ENCODE measurements at regions not wholly inside any gene's neighbourhood (a gene's known extent, or its start where the extent isn't known, plus 50 kb on each side); places are given as distances from the start of the nearest gene placed in this dataset.
"Not testable (repeated sequence)": the region's sequence is repeated elsewhere in the genome, so short reads cannot be mapped to it uniquely, and the experiment has no call there.

DNA sequence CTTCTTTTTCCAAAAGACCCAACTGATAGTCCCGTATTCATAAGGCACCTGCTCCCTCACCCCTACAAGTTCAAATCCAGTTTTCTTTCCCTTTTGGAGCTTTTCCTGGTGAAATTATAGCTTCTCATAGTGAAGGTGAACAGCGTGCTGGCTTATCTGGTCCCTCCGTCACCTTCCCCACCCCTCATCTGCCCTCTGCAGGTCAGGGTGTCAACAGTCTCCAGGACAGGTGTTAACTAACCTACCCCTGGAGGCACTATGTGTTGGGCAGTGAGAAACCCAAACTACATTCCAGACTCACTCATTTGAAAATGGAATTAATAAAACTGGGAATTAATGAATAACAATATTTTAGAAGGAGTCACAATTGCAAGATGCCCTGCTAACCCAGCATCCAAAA, 109.0 kb upstream of the TAS2R1 start:
- Mint-ChIP-seq H3K27me3 (no peaks in the 10 kb centered on the region), H3K4me1 (no peaks in the 10 kb centered on the region), H3K27ac (ENCODE audit: low read depth) (no peak overlapping the region), H3K4me3 (no peak overlapping the region), H3K36me3 (ENCODE audit: insufficient read depth) (no peaks in the 10 kb centered on the region), H3K9me3 (peaks cover 12% of the 10 kb centered on the region)
- no peak for ATAC-seq (replicated peaks; ENCODE audit: extremely low read depth, poor library complexity, severe bottlenecking)
- no peak for DNase-seq (ENCODE audit: low spot score in 2 of 2)

DNA sequence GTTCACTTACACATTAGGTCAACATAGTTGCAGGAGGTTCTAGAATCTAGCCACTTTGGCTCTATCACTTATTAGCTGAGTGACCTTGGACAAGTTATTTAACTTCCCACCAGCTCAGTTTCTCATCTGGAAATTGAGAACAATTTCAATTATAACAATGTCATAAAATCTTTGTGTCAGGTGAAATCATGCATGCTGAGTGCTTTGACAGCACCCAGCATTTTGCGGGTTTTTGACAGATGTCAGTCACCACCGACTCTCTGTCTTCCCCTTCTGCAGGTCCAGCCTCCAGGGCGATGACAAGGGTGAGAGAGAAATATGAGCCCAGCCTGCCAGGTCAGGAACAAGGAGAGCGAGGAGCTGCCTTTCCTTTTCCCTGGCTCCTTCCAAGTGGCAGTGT, 107.1 kb upstream of the TAS2R1 start:
- Mint-ChIP-seq H3K4me3 (no peak overlapping the region), H3K27me3 (no peaks in the 10 kb centered on the region), H3K27ac (ENCODE audit: low read depth) (no peak overlapping the region), H3K4me1 (no peaks in the 10 kb centered on the region), H3K36me3 (ENCODE audit: insufficient read depth) (no peaks in the 10 kb centered on the region), H3K9me3 (peaks cover 15% of the 10 kb centered on the region)
- DNase-seq (ENCODE audit: low spot score in 2 of 2) (no peak), ATAC-seq (replicated peaks; ENCODE audit: extremely low read depth, poor library complexity, severe bottlenecking) (no peak)

DNA sequence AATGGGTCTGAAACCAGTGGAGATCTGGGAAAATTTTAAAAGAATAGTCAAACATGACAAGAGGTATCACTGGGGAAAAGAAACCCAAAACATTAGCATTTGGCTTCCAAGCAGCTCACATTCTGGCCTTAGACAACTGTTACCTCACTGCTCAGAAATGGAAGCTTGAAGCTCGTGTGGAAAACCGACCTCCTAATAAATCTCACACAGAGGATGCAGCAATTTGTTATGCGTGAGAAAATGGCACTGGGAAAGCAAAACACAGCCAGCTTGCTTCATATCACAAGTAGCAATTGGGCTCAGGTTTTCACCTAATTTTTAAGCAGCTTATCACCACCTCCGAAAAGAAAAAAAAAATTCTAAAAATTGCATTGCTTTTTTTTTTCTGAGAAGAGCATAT, 103.3 kb upstream of the TAS2R1 start:
- H3K4me1 Mint-ChIP-seq: no peaks in the 10 kb centered on the region
- no peak overlapping the region for H3K4me3 Mint-ChIP-seq
- ATAC-seq (replicated peaks; ENCODE audit: extremely low read depth, poor library complexity, severe bottlenecking) (no peak), DNase-seq (ENCODE audit: low spot score in 2 of 2) (no peak)
- H3K9me3 Mint-ChIP-seq: peaks cover 29% of the 10 kb centered on the region
- H3K36me3 Mint-ChIP-seq (ENCODE audit: insufficient read depth): no peaks in the 10 kb centered on the region
- H3K27me3 Mint-ChIP-seq: no peaks in the 10 kb centered on the region
- H3K27ac Mint-ChIP-seq (ENCODE audit: low read depth): no peak overlapping the region

DNA sequence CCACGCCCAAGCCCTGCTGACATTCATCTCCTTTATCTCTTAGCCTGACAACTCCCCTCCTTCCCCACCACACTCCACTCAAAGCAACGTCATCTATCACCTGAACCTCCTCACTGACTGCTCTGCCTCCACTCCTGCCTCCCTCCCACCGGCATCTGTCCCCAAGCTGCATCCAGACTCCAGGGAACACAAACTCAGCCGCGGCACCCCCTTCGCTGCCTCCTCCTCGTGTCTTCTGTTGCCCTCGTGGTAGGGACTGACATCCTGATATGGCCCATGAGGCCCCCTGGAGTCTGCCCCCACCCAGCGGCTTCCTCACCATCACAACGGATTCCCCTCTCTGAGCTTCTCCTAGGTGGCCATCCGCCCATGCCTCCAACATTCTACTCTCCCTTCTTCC, 101.0 kb upstream of the TAS2R1 start:
- Mint-ChIP-seq H3K27ac (ENCODE audit: low read depth) (no peak overlapping the region), H3K4me1 (no peaks in the 10 kb centered on the region), H3K9me3 (peaks cover 30% of the 10 kb centered on the region), H3K4me3 (no peak overlapping the region), H3K27me3 (no peaks in the 10 kb centered on the region), H3K36me3 (ENCODE audit: insufficient read depth) (no peaks in the 10 kb centered on the region)
- ATAC-seq (replicated peaks; ENCODE audit: extremely low read depth, poor library complexity, severe bottlenecking) (no peak), DNase-seq (ENCODE audit: low spot score in 2 of 2) (no peak)

DNA sequence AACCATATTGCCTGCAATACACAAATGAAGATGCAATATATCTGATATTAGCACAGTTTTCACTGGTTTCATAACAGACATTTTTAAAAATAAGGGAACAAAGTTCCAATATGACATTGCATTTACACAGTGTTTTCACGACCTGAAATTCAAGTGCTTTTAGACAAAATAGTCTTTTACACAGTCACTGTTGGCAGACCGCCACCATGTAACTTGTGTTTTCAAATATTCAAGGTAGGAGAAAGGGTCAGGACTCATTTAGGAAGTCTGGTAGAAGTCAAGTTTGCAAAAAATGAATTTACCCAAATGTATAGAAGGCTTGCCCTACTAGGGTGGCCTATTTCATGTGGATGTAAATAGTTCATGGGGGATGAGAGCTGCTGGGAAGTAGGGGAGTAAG, 98.1 kb upstream of the TAS2R1 start:
- Mint-ChIP-seq H3K9me3 (peaks cover 28% of the 10 kb centered on the region), H3K27me3 (no peaks in the 10 kb centered on the region), H3K27ac (ENCODE audit: low read depth) (no peak overlapping the region), H3K4me3 (no peak overlapping the region), H3K4me1 (no peaks in the 10 kb centered on the region), H3K36me3 (ENCODE audit: insufficient read depth) (no peaks in the 10 kb centered on the region)
- DNase-seq (ENCODE audit: low spot score in 2 of 2): no peak
- no peak for ATAC-seq (replicated peaks; ENCODE audit: extremely low read depth, poor library complexity, severe bottlenecking)

DNA sequence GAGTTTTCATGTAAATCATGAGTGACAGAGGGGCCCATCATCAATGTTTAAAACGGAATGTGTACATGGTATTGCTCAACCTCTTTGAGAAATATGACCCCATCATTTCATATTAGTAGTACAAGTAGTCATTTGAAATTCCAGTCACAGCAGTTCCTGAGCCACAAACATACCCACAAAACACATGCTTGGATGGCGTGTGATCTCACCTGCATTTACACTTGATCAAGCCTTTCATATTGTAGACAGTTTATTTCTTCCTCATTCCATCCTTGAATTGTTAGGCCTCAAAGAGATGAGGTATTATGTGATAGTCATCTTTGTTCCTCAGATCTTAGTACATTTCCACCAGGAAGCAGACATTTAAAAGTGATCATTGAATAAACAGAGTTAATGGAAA, 96.8 kb upstream of the TAS2R1 start:
- Mint-ChIP-seq H3K4me3 (no peak overlapping the region), H3K36me3 (ENCODE audit: insufficient read depth) (no peaks in the 10 kb centered on the region), H3K9me3 (peaks cover 22% of the 10 kb centered on the region), H3K27ac (ENCODE audit: low read depth) (no peak overlapping the region), H3K27me3 (no peaks in the 10 kb centered on the region), H3K4me1 (no peaks in the 10 kb centered on the region)
- ATAC-seq (replicated peaks; ENCODE audit: extremely low read depth, poor library complexity, severe bottlenecking): no peak
- no peak for DNase-seq (ENCODE audit: low spot score in 2 of 2)

DNA sequence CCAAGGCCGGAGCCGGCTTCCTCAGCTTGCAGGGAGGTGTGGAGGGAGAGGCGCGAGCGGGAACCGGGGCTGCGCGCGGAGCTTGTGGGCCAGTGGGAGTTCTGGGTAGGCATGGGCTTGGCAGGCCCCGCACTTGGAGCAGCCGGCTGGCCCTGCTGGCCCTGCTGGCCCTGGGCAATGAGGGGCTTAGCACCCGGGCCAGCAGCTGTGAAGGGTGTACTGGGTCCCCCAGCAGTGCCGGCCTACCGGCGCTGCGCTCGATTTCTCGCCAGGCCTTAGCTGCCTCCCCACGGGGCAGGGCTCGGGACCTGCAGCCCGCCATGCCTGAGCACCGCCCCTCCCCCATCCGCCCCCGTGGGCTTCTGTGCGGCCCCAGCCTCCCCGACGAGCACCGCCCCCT, 95.1 kb upstream of the TAS2R1 start:
- not testable (repeated sequence) for DNase-seq (ENCODE audit: low spot score in 2 of 2); H3K27me3 Mint-ChIP-seq; H3K27ac Mint-ChIP-seq (ENCODE audit: low read depth); H3K4me3 Mint-ChIP-seq; H3K4me1 Mint-ChIP-seq; ATAC-seq (replicated peaks; ENCODE audit: extremely low read depth, poor library complexity, severe bottlenecking); H3K36me3 Mint-ChIP-seq (ENCODE audit: insufficient read depth)
- H3K9me3 Mint-ChIP-seq: peaks cover 11% of the 10 kb centered on the region

DNA sequence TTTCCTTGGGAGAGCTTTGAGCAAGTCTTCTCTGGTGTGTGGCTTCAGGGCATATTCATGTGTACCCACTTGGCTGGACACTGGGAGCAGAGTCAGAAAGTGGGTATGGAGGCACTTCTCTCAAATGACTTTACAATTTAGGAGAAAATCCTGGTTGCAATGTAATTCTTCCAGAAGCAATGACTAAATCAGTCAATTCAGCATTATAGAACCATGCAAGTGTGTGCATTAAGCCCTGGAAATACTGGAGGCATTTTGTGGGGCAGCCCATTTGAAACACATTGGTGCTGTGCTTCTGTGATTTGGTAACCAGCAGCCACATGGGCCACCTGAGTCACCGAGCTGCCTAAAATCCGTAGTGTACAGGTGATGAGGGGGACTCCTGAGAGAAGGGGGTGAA, 94.6 kb upstream of the TAS2R1 start:
- H3K4me3 Mint-ChIP-seq: no peak overlapping the region
- H3K27ac Mint-ChIP-seq (ENCODE audit: low read depth): no peak overlapping the region
- no peaks in the 10 kb centered on the region for H3K4me1 Mint-ChIP-seq
- ATAC-seq (replicated peaks; ENCODE audit: extremely low read depth, poor library complexity, severe bottlenecking) (no peak), DNase-seq (ENCODE audit: low spot score in 2 of 2) (no peak)
- H3K36me3 Mint-ChIP-seq (ENCODE audit: insufficient read depth): no peaks in the 10 kb centered on the region
- no peaks in the 10 kb centered on the region for H3K27me3 Mint-ChIP-seq
- H3K9me3 Mint-ChIP-seq: peaks cover 16% of the 10 kb centered on the region

DNA sequence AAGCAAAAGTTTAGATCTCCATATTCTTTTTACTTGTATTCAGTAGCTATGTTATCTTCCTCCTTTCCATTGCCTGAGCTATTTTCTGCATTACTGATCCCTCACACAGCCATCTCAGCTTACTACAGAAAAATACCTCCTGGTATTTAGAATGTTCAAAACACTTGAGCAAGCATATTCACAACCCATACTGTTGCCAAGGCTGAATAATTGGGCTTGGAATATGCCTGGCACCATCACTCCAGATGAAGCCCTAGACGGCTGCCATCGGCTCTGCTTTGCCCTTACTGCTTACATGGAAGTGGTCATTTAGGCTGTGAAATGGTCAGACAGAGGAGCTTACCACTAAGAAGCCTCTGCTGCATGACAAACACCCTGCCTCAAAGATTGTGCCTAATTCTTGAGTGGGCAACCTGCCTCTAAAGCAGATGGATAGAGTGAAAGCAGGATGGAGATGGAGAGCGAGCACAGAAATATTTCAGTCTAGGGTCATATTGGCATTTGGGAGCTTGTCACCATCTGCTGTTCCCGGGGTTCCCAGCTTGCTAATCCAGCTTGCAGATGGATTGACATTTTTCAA, 92.5 kb upstream of the TAS2R1 start:
- no peaks in the 10 kb centered on the region for H3K27me3 Mint-ChIP-seq
- DNase-seq (ENCODE audit: low spot score in 2 of 2) (no peak), ATAC-seq (replicated peaks; ENCODE audit: extremely low read depth, poor library complexity, severe bottlenecking) (no peak)
- no peak overlapping the region for H3K27ac Mint-ChIP-seq (ENCODE audit: low read depth)
- H3K4me3 Mint-ChIP-seq: no peak overlapping the region
- H3K36me3 Mint-ChIP-seq (ENCODE audit: insufficient read depth): no peaks in the 10 kb centered on the region
- H3K9me3 Mint-ChIP-seq: peaks cover 17% of the 10 kb centered on the region
- no peaks in the 10 kb centered on the region for H3K4me1 Mint-ChIP-seq

DNA sequence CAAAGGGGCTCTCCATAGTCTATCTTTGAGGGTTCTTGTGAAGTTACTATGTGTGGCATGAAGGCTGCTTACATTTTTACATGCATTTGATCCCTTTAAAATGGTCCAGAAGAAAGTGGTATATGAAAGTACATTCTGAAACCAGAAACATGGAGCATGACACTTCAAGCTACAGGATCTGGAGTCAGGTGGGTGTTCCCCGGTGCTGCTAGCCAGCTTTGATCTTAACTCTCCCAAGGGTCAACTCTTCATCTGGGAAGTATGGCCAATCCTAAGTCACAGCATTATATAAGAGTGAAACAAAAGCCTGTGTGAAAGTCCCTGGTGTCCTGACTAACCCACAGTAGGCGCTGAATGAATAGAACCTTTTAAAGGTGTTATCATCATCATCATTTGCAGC, 91.0 kb upstream of the TAS2R1 start:
- ATAC-seq (replicated peaks; ENCODE audit: extremely low read depth, poor library complexity, severe bottlenecking): no peak
- Mint-ChIP-seq H3K27ac (ENCODE audit: low read depth) (no peak overlapping the region), H3K27me3 (no peaks in the 10 kb centered on the region)

DNA sequence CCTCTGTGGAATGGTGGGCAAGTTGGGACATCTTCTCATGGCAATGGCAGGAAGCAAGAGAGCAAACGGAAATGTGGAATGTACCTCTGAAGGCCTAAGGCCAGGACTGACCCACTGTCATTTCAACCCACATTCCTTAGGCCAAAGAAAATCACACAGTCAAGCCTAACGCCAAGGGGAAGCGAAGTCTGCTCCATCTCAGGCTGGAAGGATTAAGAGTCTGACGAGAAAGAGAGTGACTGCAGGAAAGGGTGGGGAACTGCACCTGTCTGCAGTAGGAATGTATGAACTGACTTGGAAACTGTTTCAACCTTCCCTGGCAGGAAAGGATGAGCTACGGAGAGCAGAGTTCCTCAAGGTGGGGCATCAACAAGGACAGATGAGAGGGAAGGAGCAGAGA, 90.2 kb upstream of the TAS2R1 start:
- Mint-ChIP-seq H3K4me3 (no peak overlapping the region), H3K36me3 (ENCODE audit: insufficient read depth) (no peaks in the 10 kb centered on the region), H3K27me3 (no peaks in the 10 kb centered on the region), H3K9me3 (peaks cover 16% of the 10 kb centered on the region), H3K4me1 (no peaks in the 10 kb centered on the region), H3K27ac (ENCODE audit: low read depth) (no peak overlapping the region)
- no peak for DNase-seq (ENCODE audit: low spot score in 2 of 2)
- no peak for ATAC-seq (replicated peaks; ENCODE audit: extremely low read depth, poor library complexity, severe bottlenecking)

More for the DNA sequence above, 91.0 kb upstream of the TAS2R1 start:
- H3K4me3 Mint-ChIP-seq: no peak overlapping the region
- no peaks in the 10 kb centered on the region for H3K4me1 Mint-ChIP-seq
- H3K36me3 Mint-ChIP-seq (ENCODE audit: insufficient read depth): no peaks in the 10 kb centered on the region
- no peak for DNase-seq (ENCODE audit: low spot score in 2 of 2)
- peaks cover 16% of the 10 kb centered on the region for H3K9me3 Mint-ChIP-seq

DNA sequence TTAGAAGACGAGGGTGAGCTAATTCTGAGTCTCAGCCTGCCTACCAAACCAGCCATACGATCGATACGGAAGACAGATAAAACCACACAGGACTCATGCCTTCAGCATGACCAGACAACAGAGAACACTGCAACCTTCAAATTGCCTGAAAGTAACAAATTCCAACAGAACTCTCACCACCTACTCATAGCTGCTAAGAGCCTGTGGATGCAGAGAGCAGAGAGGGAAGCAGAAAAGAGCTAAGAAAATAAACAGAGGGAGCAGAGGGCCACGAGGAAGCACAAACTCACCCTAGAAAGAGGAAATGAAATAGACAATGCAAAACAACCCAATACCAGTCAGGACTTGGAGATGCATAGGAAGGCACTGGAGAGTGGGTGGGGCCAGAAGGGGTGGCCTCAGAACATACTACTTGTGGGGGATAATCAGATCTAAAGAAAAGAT, 86.7 kb upstream of the TAS2R1 start:
- H3K27me3 Mint-ChIP-seq: no peaks in the 10 kb centered on the region
- no peak overlapping the region for H3K4me3 Mint-ChIP-seq
- H3K9me3 Mint-ChIP-seq: peaks cover 21% of the 10 kb centered on the region
- no peaks in the 10 kb centered on the region for H3K36me3 Mint-ChIP-seq (ENCODE audit: insufficient read depth)
- H3K27ac Mint-ChIP-seq (ENCODE audit: low read depth): no peak overlapping the region
- H3K4me1 Mint-ChIP-seq: no peaks in the 10 kb centered on the region
- ATAC-seq (replicated peaks; ENCODE audit: extremely low read depth, poor library complexity, severe bottlenecking) (no peak), DNase-seq (ENCODE audit: low spot score in 2 of 2) (no peak)

DNA sequence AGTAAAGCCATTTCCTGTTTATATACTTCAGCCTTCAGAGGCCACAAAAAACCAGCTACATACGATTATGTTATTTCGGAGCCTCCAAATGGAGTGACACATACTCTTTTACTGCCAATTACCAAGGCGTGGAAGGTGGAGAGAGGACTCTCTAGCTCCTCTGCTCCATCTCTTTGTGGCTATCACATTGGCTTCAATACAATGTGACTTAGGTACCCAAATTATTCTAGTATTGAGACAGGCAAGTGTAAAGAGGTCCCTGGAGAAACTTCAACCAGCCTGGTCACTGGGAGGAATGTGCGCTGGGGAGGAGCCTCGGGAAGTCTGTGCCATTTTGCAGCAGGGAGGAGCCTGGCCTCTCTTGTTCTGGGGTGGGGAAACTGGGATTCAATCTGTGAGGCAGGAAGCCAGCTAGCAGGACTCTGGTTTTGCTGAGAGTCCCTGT, 85.8 kb upstream of the TAS2R1 start:
- Mint-ChIP-seq H3K27ac (ENCODE audit: low read depth) (no peak overlapping the region), H3K4me3 (no peak overlapping the region), H3K9me3 (peaks cover 21% of the 10 kb centered on the region), H3K27me3 (no peaks in the 10 kb centered on the region), H3K4me1 (no peaks in the 10 kb centered on the region), H3K36me3 (ENCODE audit: insufficient read depth) (no peaks in the 10 kb centered on the region)
- DNase-seq (ENCODE audit: low spot score in 2 of 2) (no peak), ATAC-seq (replicated peaks; ENCODE audit: extremely low read depth, poor library complexity, severe bottlenecking) (no peak)
